ENCODE measurements at regions not wholly inside any gene's neighbourhood (a gene's known extent, or its start where the extent isn't known, plus 50 kb on each side); places are given as distances from the start of the nearest gene placed in this dataset.

DNA sequence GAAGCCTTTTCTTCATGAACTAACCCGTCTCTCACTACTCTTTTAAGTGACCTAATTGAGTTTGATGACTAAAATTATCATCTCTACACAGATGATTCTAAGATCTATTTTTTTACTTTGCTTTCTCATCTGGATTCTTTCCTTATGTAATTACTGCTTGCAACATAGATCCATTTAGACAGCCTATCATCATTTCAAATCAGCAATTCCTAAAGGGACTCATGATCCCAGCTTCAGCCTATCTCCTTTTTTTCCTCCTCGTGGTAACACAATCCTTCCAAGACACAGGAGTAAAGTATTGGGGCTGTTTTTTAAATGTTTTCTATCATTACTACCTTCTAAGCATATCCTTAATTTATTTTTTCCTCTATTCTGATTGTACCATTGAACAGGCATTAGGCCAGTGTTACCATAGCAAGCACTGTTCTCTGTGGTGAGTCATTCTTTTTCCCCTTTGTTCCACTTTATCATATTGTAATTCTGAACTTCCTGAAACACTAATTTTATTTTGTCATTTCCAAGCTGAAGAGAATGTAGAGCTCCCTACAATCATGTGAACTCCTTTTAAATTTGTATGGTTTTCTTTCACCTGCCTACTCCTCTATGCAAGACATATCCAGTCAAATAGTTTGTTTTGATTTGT is 190.4 kb upstream of the FAR2 start:
- TF ChIP-seq, protein P1, sequence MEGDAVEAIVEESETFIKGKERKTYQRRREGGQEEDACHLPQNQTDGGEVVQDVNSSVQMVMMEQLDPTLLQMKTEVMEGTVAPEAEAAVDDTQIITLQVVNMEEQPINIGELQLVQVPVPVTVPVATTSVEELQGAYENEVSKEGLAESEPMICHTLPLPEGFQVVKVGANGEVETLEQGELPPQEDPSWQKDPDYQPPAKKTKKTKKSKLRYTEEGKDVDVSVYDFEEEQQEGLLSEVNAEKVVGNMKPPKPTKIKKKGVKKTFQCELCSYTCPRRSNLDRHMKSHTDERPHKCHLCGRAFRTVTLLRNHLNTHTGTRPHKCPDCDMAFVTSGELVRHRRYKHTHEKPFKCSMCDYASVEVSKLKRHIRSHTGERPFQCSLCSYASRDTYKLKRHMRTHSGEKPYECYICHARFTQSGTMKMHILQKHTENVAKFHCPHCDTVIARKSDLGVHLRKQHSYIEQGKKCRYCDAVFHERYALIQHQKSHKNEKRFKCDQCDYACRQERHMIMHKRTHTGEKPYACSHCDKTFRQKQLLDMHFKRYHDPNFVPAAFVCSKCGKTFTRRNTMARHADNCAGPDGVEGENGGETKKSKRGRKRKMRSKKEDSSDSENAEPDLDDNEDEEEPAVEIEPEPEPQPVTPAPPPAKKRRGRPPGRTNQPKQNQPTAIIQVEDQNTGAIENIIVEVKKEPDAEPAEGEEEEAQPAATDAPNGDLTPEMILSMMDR (optimal IDR thresholded peaks at IDR 0.05 in 1 of 3, IDR thresholded peaks at IDR 0.05 in 1 of 3, conservative IDR thresholded peaks at IDR 0.05 in 1 of 3; ENCODE audit: extremely low read depth in 1 of 3, insufficient read depth in 2 of 3, low read length in 3 of 3) = no peak
- no peak for TF ChIP-seq EZH2 (IDR thresholded peaks at IDR 0.05; ENCODE audit: low read length)

Data from keratinocyte (primary cell).